ENCODE measurements at regions not wholly inside any gene's neighbourhood (a gene's known extent, or its start where the extent isn't known, plus 50 kb on each side); places are given as distances from the start of the nearest gene placed in this dataset.
"Not testable (repeated sequence)": the region's sequence is repeated elsewhere in the genome, so short reads cannot be mapped to it uniquely, and the experiment has no call there.

GRCh38 chr20:4430826-4431225 is 181.7 kb upstream of the ADRA1D start:
- not testable (repeated sequence) for TF ChIP-seq CTCF (conservative IDR thresholded peaks at IDR 0.05 in 1 of 2, IDR thresholded peaks at IDR 0.05 in 1 of 2; ENCODE audit: low read depth in 1 of 2, low read length in 2 of 2); EZH2 (IDR thresholded peaks at IDR 0.05; ENCODE audit: low read length, missing control alignments)

Measured in fibroblast of lung (primary cell).